Testis (tissue), 2 donors: ENCODE measurements at regions not wholly inside any gene's neighbourhood (a gene's known extent, or its start where the extent isn't known, plus 50 kb on each side); places are given as distances from the start of the nearest gene placed in this dataset.

ENCODE experiments used
- CTCF ChIP-seq, 3 experiments: fragments of 450-650 bp in 2 of 3; fragments of 200-600 bp in 1 of 3; sonication (generic) in 1 of 3; IDR thresholded peaks; one replicate each; pipeline ENCODE4 v1.5.1; 2016 to 2019; ENCODE audit warnings: antibody characterized with exemption in 3 of 3, mild to moderate bottlenecking in 2 of 3, moderate library complexity in 1 of 3
- POLR2A ChIP-seq: fragments of 450-650 bp; IDR thresholded peaks from one replicate; pipeline ENCODE4 v1.6.1; 2017; ENCODE audit warnings: antibody characterized with exemption, mild to moderate bottlenecking, moderate library complexity

- TF ChIP-seq POLR2A = no peak
- no peak for TF ChIP-seq CTCF (IDR thresholded peaks at IDR 0.05)
Measured at GRCh38 chr7:32258265-32258664, 188.1 kb upstream of the PDE1C start.
